HG03066 (cell line): ENCODE measurements at regions not wholly inside any gene's neighbourhood (a gene's known extent, or its start where the extent isn't known, plus 50 kb on each side); places are given as distances from the start of the nearest gene placed in this dataset.

Source experiments
- ATAC-seq: cut with Tn5 transposase; IDR thresholded peaks from one replicate; pipeline ENCODE4 v1.9.1; 2021; ENCODE audit warnings: low read depth; ENCODE audit not compliant: unreplicated experiment

- ATAC-seq: no peak
Observed at GRCh38 chr1:217315346-217315745, 315.5 kb downstream of the GPATCH2 start.

DNA sequence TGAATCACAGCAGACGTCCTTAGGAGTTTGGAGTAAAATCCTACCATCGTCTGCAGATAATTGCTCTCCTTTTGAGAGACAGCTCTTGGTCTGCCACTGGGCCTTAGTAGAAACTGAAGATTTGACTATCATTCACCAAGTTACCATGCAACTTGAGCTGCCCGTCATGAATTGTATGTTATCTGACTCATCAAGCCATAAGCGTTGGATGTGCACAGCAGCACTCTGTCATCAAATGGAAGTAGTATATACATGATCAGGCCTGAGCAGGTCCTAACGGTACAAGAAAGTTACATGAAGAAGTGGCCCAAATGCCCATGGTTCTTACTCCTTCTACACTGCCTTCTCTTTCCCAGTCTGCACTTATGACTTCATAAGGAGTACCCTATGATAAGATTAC is 317.8 kb downstream of the GPATCH2 start:
- no peak for ATAC-seq

GRCh38 chr1:217311766-217312165 is 319.1 kb downstream of the GPATCH2 start:
- no peak for ATAC-seq

DNA sequence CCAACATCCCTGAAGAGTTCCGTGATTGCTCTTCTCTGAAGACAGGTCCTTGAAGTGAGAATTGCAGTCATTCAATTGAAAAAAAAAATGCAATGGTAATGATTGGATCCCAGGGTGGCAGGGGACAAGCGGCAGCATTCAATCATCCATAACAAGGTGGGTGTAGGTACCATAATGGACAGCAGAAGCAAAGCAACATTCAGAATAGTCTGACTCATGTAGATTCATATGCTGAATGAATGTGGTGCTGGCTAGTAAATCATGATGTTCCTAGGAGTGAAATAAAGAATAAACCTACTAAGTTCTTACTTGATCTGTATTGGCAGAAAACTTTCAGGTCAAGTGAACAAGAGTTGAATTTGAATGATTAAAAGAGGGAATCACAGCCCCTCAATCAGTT is 319.6 kb downstream of the GPATCH2 start:
- no peak for ATAC-seq

DNA sequence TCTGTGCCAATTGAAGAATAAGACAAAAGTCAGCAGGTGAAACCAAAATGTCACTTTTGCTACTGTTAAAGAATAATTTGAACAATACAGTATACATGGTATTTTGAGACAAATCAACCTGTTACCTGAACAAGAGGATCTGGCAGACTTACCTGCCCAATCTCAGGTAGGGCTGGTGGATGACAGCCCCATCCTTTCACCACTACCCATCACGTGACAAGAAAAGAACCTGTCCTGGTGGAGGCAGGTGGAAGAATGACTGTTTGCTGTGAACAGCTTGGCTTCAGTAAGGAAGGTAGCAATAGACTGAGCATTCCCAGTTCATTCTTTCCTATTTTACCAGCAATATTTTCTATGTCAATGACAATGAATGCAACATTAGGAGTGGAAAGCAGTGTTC is 349.6 kb downstream of the GPATCH2 start:
- ATAC-seq: no peak

DNA sequence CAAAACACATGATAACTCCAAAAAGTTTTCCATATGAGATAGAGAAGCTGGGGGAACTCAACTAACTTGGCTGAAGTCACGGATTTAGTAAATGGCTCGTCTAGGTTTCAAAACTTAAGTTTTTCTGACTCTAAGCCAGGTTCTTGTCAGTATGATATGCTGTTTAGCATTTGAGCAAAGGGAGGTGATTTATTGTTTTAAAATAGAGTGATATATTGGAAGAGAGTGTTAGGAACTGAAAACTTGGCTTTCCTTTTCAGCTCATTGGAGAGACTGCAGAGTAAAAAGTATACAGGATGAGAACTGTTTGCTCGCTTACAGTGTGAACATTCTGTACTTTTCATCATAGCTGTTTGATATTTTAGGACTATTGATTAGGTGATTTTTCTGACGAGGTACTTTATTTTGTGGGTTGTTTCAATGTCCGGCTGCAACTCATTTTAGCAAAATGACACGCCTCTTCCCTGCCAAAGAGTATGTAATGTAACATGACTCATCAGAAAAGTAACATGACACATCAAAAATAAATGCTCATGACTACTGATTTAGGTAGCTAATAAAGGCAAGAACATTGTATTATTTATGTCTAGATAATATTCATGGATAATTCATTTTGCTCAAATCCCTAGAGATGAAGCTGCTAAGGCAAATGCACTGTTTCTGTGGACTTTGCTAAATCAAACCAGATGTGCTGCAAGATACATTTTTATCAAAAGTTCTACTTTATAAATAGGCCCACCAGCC is 355.1 kb downstream of the GPATCH2 start:
- ATAC-seq: no peak

- ATAC-seq: no peak
Observed at GRCh38 chr1:217274927-217275654, 355.8 kb downstream of the GPATCH2 start.

- ATAC-seq: no peak
Observed at GRCh38 chr1:217274416-217274815, 356.5 kb downstream of the GPATCH2 start.

- ATAC-seq: no peak
Observed at GRCh38 chr1:217273866-217274265, 357.0 kb downstream of the GPATCH2 start.

GRCh38 chr1:217272385-217272784 is 358.5 kb downstream of the GPATCH2 start:
- no peak for ATAC-seq

GRCh38 chr1:217270101-217270500 is 360.8 kb downstream of the GPATCH2 start:
- no peak for ATAC-seq

- ATAC-seq: no peak
Observed at GRCh38 chr1:217268058-217268457, 362.8 kb downstream of the GPATCH2 start.

GRCh38 chr1:217261636-217262035 is 369.3 kb downstream of the GPATCH2 start:
- ATAC-seq: no peak

DNA sequence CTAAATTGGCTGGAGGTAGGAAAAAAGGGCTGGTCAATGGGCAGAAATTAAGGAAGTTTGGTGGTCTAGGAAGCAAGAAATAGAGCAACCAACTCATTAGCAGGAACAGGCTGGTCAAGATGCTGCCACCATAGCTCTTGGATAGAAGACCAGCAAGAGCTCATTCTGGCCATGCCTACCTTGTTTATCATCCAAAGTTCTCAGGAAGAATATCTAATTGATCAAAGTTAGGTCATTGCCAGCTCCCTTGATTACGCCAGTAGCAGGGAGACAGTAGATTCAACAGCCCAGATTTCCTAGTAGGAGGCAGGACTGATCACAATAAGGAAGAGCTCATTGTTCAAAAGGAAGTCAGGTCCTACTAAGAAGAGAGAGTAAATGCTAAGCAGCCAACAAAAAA is 370.2 kb downstream of the GPATCH2 start:
- no peak for ATAC-seq

GRCh38 chr1:217253985-217254384 is 376.9 kb downstream of the GPATCH2 start:
- no peak for ATAC-seq

DNA sequence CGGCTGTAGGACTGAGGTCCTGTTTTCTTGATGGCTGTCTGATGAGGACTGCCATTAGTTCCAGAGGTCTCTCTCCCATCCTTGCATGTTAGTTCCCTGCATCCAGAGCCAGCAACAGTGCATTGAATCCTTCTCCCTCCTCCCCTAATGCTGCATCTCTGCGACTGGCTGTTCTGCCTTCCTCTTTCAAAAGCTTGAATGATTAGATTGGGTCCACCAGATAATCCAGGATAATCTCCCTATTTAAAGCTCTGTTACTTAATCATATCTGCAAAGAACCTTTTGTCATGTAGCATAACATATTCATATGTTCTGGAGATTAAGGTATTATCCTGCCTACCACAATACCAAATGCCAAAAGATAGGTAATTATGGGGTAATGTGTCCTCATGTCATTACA is 377.5 kb downstream of the GPATCH2 start:
- ATAC-seq: no peak

DNA sequence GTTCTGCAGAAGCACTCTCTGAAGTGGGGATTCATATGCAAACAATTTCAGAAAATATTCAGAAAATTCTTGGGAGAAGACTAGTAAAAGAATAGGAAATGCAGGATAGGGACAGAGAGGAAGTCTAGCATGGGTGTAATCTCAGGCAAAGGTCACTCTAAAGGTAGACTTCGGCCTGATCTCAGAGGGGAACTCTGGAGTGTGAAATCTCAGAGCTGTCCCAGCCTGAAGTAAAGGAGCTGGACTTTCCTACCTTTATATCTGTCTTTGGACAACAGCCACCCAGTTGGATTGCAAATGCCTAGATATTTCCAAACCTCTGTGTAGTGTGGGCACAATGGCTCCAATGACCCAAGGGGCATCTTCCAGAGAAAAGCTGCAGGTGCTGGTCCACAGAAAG is 379.8 kb downstream of the GPATCH2 start:
- ATAC-seq: no peak

DNA sequence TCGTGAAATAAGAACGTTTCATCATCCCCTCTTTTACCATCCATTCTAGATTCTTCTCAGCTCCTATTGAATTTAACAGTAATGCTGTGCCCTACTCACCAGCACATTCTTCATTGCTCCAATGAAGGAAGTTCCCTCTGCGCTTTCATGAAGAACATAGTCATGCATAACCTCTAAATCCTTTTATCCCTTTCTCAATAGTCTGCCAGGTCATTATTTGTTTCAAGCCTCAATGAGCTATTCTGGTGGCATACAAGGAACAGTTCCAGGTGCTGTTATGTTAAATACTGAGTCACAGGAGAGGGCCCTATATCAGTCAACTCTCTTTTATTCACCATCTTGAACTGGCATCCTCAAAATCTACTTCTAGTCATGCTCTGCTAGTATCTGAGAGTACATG is 381.0 kb downstream of the GPATCH2 start:
- ATAC-seq: no peak

DNA sequence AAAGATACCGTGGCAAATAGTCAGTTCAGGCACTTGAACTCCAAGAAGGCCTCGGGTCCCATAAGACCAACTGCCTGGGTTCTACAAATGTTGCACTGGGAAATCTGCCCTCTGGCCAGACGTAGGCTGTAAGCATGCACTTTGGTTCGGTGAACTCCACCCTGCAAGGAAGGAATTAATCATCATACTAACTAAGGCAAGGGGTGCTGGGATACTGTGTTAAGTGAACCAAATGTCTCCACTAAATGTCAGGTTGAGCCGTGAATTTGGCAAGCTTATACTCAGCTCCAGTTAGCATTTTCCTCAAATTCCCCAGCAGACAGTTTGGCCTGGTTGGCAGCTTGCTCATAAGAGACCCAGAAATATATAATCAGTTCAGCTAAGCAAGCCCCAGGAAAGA is 385.9 kb downstream of the GPATCH2 start:
- no peak for ATAC-seq

- ATAC-seq: no peak
Observed at GRCh38 chr1:217240656-217241055, 390.2 kb downstream of the GPATCH2 start.

- no peak for ATAC-seq
Observed at GRCh38 chr1:217238945-217239344, 391.9 kb downstream of the GPATCH2 start.

- ATAC-seq: no peak
Observed at GRCh38 chr1:217230412-217230811, 400.5 kb downstream of the GPATCH2 start.
